ENCODE measurements at regions not wholly inside any gene's neighbourhood (a gene's known extent, or its start where the extent isn't known, plus 50 kb on each side); places are given as distances from the start of the nearest gene placed in this dataset.

- Mint-ChIP-seq H3K27ac (no peak overlapping the region), H3K4me3 (no peak overlapping the region), H3K27me3 (peaks cover 7% of the 10 kb centered on the region), H3K9me3 (no peaks in the 10 kb centered on the region), H3K4me1 (no peaks in the 10 kb centered on the region), H3K36me3 (ENCODE audit: low read depth) (no peaks in the 10 kb centered on the region)
- ATAC-seq (replicated peaks) = no peak
Observed at GRCh38 chr5:5939759-5940370, 438.5 kb downstream of the MED10 start.

- no peak overlapping the region for H3K27ac Mint-ChIP-seq
- no peak overlapping the region for H3K4me3 Mint-ChIP-seq
- H3K36me3 Mint-ChIP-seq (ENCODE audit: low read depth) = no peaks in the 10 kb centered on the region
- H3K9me3 Mint-ChIP-seq = no peaks in the 10 kb centered on the region
- no peak for ATAC-seq (replicated peaks)
- no peaks in the 10 kb centered on the region for H3K4me1 Mint-ChIP-seq
- H3K27me3 Mint-ChIP-seq = peaks cover 12% of the 10 kb centered on the region
Observed at GRCh38 chr5:5933651-5934050, 444.7 kb downstream of the MED10 start.

- Mint-ChIP-seq H3K4me1 (no peaks in the 10 kb centered on the region), H3K36me3 (ENCODE audit: low read depth) (no peaks in the 10 kb centered on the region), H3K4me3 (no peak overlapping the region), H3K9me3 (no peaks in the 10 kb centered on the region), H3K27ac (no peak overlapping the region), H3K27me3 (peaks cover 11% of the 10 kb centered on the region)
- no peak for ATAC-seq (replicated peaks)
Observed at GRCh38 chr5:5932824-5933223, 445.5 kb downstream of the MED10 start.

- Mint-ChIP-seq H3K9me3 (no peaks in the 10 kb centered on the region), H3K27me3 (peaks cover 9% of the 10 kb centered on the region), H3K4me1 (no peaks in the 10 kb centered on the region), H3K27ac (no peak overlapping the region), H3K36me3 (ENCODE audit: low read depth) (no peaks in the 10 kb centered on the region), H3K4me3 (no peak overlapping the region)
- no peak for ATAC-seq (replicated peaks)
Observed at GRCh38 chr5:5930561-5930960, 447.8 kb downstream of the MED10 start.

- no peaks in the 10 kb centered on the region for H3K4me1 Mint-ChIP-seq
- no peak overlapping the region for H3K4me3 Mint-ChIP-seq
- ATAC-seq (replicated peaks) = no peak
- no peaks in the 10 kb centered on the region for H3K36me3 Mint-ChIP-seq (ENCODE audit: low read depth)
- H3K9me3 Mint-ChIP-seq = no peaks in the 10 kb centered on the region
- no peak overlapping the region for H3K27ac Mint-ChIP-seq
- H3K27me3 Mint-ChIP-seq = peaks cover 12% of the 10 kb centered on the region
Observed at GRCh38 chr5:5929291-5930020, 448.9 kb downstream of the MED10 start.

GRCh38 chr5:5925191-5925590 lies 453.2 kb downstream of the MED10 start:
- H3K36me3 Mint-ChIP-seq (ENCODE audit: low read depth) = no peaks in the 10 kb centered on the region
- H3K4me1 Mint-ChIP-seq = no peaks in the 10 kb centered on the region
- H3K9me3 Mint-ChIP-seq = no peaks in the 10 kb centered on the region
- no peak for ATAC-seq (replicated peaks)
- H3K27ac Mint-ChIP-seq = no peak overlapping the region
- no peak overlapping the region for H3K4me3 Mint-ChIP-seq
- peaks cover 8% of the 10 kb centered on the region for H3K27me3 Mint-ChIP-seq

GRCh38 chr5:5919411-5919810 lies 458.9 kb downstream of the MED10 start:
- Mint-ChIP-seq H3K4me1 (no peaks in the 10 kb centered on the region), H3K27ac (no peak overlapping the region), H3K4me3 (no peak overlapping the region), H3K9me3 (no peaks in the 10 kb centered on the region), H3K36me3 (ENCODE audit: low read depth) (no peaks in the 10 kb centered on the region), H3K27me3 (no peaks in the 10 kb centered on the region)
- ATAC-seq (replicated peaks) = no peak

- H3K9me3 Mint-ChIP-seq = peaks cover 3% of the 10 kb centered on the region
- no peaks in the 10 kb centered on the region for H3K4me1 Mint-ChIP-seq
- H3K4me3 Mint-ChIP-seq = no peak overlapping the region
- peaks cover 8% of the 10 kb centered on the region for H3K27me3 Mint-ChIP-seq
- no peaks in the 10 kb centered on the region for H3K36me3 Mint-ChIP-seq (ENCODE audit: low read depth)
- H3K27ac Mint-ChIP-seq = no peak overlapping the region
- no peak for ATAC-seq (replicated peaks)
Observed at GRCh38 chr5:5906778-5907177, 471.6 kb downstream of the MED10 start.

GRCh38 chr5:5905186-5905585 lies 473.2 kb downstream of the MED10 start:
- no peak overlapping the region for H3K27ac Mint-ChIP-seq
- no peak for ATAC-seq (replicated peaks)
- peaks cover 8% of the 10 kb centered on the region for H3K9me3 Mint-ChIP-seq
- H3K36me3 Mint-ChIP-seq (ENCODE audit: low read depth) = no peaks in the 10 kb centered on the region
- H3K27me3 Mint-ChIP-seq = peaks cover 8% of the 10 kb centered on the region
- no peaks in the 10 kb centered on the region for H3K4me1 Mint-ChIP-seq
- no peak overlapping the region for H3K4me3 Mint-ChIP-seq

- Mint-ChIP-seq H3K36me3 (ENCODE audit: low read depth) (no peaks in the 10 kb centered on the region), H3K4me3 (no peak overlapping the region), H3K4me1 (no peaks in the 10 kb centered on the region), H3K27ac (no peak overlapping the region), H3K27me3 (peaks cover 5% of the 10 kb centered on the region), H3K9me3 (peaks cover 8% of the 10 kb centered on the region)
- no peak for ATAC-seq (replicated peaks)
Observed at GRCh38 chr5:5904113-5904512, 474.2 kb downstream of the MED10 start.

- Mint-ChIP-seq H3K9me3 (peaks cover 8% of the 10 kb centered on the region), H3K36me3 (ENCODE audit: low read depth) (no peaks in the 10 kb centered on the region), H3K27me3 (peaks cover 4% of the 10 kb centered on the region)
Observed at GRCh38 chr5:5902678-5903646, 475.4 kb downstream of the MED10 start.

GRCh38 chr5:5900350-5900749 lies 477.9 kb downstream of the ICE1 start:
- H3K27me3 Mint-ChIP-seq = no peaks in the 10 kb centered on the region

More at GRCh38 chr5:5902678-5903646, 475.4 kb downstream of the MED10 start:
- ATAC-seq (replicated peaks) = no peak
- no peaks in the 10 kb centered on the region for H3K4me1 Mint-ChIP-seq
- no peak overlapping the region for H3K4me3 Mint-ChIP-seq
- H3K27ac Mint-ChIP-seq = no peak overlapping the region

GRCh38 chr5:5899716-5900115 lies 477.2 kb downstream of the ICE1 start:
- no peaks in the 10 kb centered on the region for H3K27me3 Mint-ChIP-seq
- H3K4me3 Mint-ChIP-seq = no peak overlapping the region
- H3K36me3 Mint-ChIP-seq (ENCODE audit: low read depth) = no peaks in the 10 kb centered on the region
- ATAC-seq (replicated peaks) = no peak
- H3K4me1 Mint-ChIP-seq = no peaks in the 10 kb centered on the region
- H3K9me3 Mint-ChIP-seq = peaks cover 8% of the 10 kb centered on the region
- H3K27ac Mint-ChIP-seq = no peak overlapping the region

More at GRCh38 chr5:5900350-5900749, 477.9 kb downstream of the ICE1 start:
- peaks cover 8% of the 10 kb centered on the region for H3K9me3 Mint-ChIP-seq
- ATAC-seq (replicated peaks) = no peak
- no peaks in the 10 kb centered on the region for H3K36me3 Mint-ChIP-seq (ENCODE audit: low read depth)
- H3K27ac Mint-ChIP-seq = no peak overlapping the region
- no peaks in the 10 kb centered on the region for H3K4me1 Mint-ChIP-seq
- H3K4me3 Mint-ChIP-seq = no peak overlapping the region

GRCh38 chr5:5888284-5888683 lies 465.8 kb downstream of the ICE1 start:
- H3K27me3 Mint-ChIP-seq = peaks cover 13% of the 10 kb centered on the region
- ATAC-seq (replicated peaks) = no peak
- H3K4me1 Mint-ChIP-seq = no peaks in the 10 kb centered on the region
- no peaks in the 10 kb centered on the region for H3K9me3 Mint-ChIP-seq
- no peaks in the 10 kb centered on the region for H3K36me3 Mint-ChIP-seq (ENCODE audit: low read depth)
- no peak overlapping the region for H3K27ac Mint-ChIP-seq
- no peak overlapping the region for H3K4me3 Mint-ChIP-seq
